PC-3 (cell line): ENCODE measurements at regions not wholly inside any gene's neighbourhood (a gene's known extent, or its start where the extent isn't known, plus 50 kb on each side); places are given as distances from the start of the nearest gene placed in this dataset.

ENCODE experiments used
- CTCF ChIP-seq: fragments of 300-600 bp; sonication (generic); conservative IDR thresholded peaks from 2 replicates; pipeline ENCODE4 v1.5.1; 2017; ENCODE audit warnings: antibody characterized with exemption, low read depth, mild to moderate bottlenecking, low read length
- EZH2phosphoT487 ChIP-seq: fragments of 300-600 bp; sonication (generic); IDR thresholded peaks from 2 replicates; pipeline ENCODE4 v1.6.1; 2018; ENCODE audit warnings: mild to moderate bottlenecking, antibody characterized with exemption, low read length, borderline replicate concordance

GRCh38 chr21:21915816-21916215 lies 917.6 kb downstream of the NCAM2 start:
- TF ChIP-seq EZH2phosphoT487 (no peak), CTCF (no peak)
